ENCODE measurements at regions not wholly inside any gene's neighbourhood (a gene's known extent, or its start where the extent isn't known, plus 50 kb on each side); places are given as distances from the start of the nearest gene placed in this dataset.

GRCh38 chr10:9712393-9712792 lies 1305.3 kb upstream of the CELF2 start:
- TF ChIP-seq CTCF (IDR thresholded peaks at IDR 0.05; ENCODE audit: low read length) = no peak
- no peak for TF ChIP-seq EZH2 (IDR thresholded peaks at IDR 0.05; ENCODE audit: borderline replicate concordance, low read length)
